PFSK-1 (cell line): ENCODE measurements at regions not wholly inside any gene's neighbourhood (a gene's known extent, or its start where the extent isn't known, plus 50 kb on each side); places are given as distances from the start of the nearest gene placed in this dataset.

Experiments
- POLR2AphosphoS5 ChIP-seq: IDR thresholded peaks from 2 replicates; pipeline ENCODE4 v1.6.1; 2012; ENCODE audit warnings: low read depth, mild to moderate bottlenecking, control low read depth, low read length, moderate library complexity
- REST ChIP-seq, 2 experiments: IDR thresholded peaks; 2 replicates each; pipeline versions ENCODE4 v1.6.1 to v1.8.0; 2011 to 2012; ENCODE audit warnings: low read depth in 2 of 2, low read length in 2 of 2, control low read depth in 1 of 2, inconsistent platforms in 1 of 2, mild to moderate bottlenecking in 1 of 2, moderate library complexity in 1 of 2; ENCODE audit not compliant: insufficient read depth in 1 of 2
- SIN3A ChIP-seq: IDR thresholded peaks from 2 replicates; pipeline ENCODE4 v1.6.1; 2012; ENCODE audit warnings: mild to moderate bottlenecking, low read length, moderate library complexity, borderline replicate concordance; ENCODE audit not compliant: insufficient read depth

GRCh38 chr1:4057603-4058002, 157.5 kb upstream of the C1orf174 start:
- TF ChIP-seq SIN3A (no peak), REST (IDR thresholded peaks at IDR 0.05; ENCODE audit: insufficient read depth in 1 of 2, low read depth in 2 of 2, low read length in 2 of 2) (no peak), POLR2AphosphoS5 (no peak)
